ENCODE measurements at regions not wholly inside any gene's neighbourhood (a gene's known extent, or its start where the extent isn't known, plus 50 kb on each side); places are given as distances from the start of the nearest gene placed in this dataset.

- TF ChIP-seq CTCF (IDR thresholded peaks at IDR 0.05 in 8 of 11, conservative IDR thresholded peaks at IDR 0.05 in 3 of 11) = no peak
- TF ChIP-seq POLR2AphosphoS5 (IDR thresholded peaks at IDR 0.05) = no peak
- no peak for TF ChIP-seq POLR2A (IDR thresholded peaks at IDR 0.05)
These were observed 110.1 kb upstream of the ABCA1 start for GRCh38 chr9:105038051-105038450.
